IMR-90 (cell line): ENCODE measurements at regions not wholly inside any gene's neighbourhood (a gene's known extent, or its start where the extent isn't known, plus 50 kb on each side); places are given as distances from the start of the nearest gene placed in this dataset.
A peak's percentile ranks its signal among the peaks of the same experiment; 100 is the strongest.

Experiments used
- ATAC-seq: fragments of 200-7000 bp; cut with Tn5 transposase; 2 replicates; pipeline ENCODE4 v1.9.1; 2020; ENCODE audit warnings: low read depth, mild to moderate bottlenecking, moderate library complexity
- BruUV-seq: library from RNA; stranded (reverse); fragments of 400-500 nt; replicated peaks from 2 replicates; lab custom pipeline; 2021; lab: Mats Ljungman, UMichigan
- CTCF ChIA-PET: fragments of 300-600 bp; formaldehyde crosslinking; extraction: SDS; loops from one replicate; lab custom pipeline; 2021; ENCODE audit warnings: antibody characterized with exemption; lab: Yijun Ruan, JAX
- POLR2A ChIA-PET: fragments of 300-600 bp; sonication (Branson Sonifier 250); formaldehyde crosslinking; loops from one replicate; lab custom pipeline; 2022; ENCODE audit warnings: antibody characterized with exemption; ENCODE audit not compliant: unreplicated experiment; lab: Charles Lee
- DNase-seq: peaks from one replicate; pipeline ENCODE4 v3.0.0; 2013
- H2AFZ ChIP-seq: replicated peaks from 2 replicates; pipeline ENCODE3; 2013; ENCODE audit warnings: low read length, mild to moderate bottlenecking; ENCODE audit not compliant: poor library complexity
- H2AK5ac ChIP-seq: 2 replicates; pipeline ENCODE4 v1.6.1; 2013; ENCODE audit warnings: low read depth, low read length, inconsistent platforms
- H2AK9ac ChIP-seq: replicated peaks from 2 replicates; pipeline ENCODE3; 2013; ENCODE audit warnings: mild to moderate bottlenecking, low read depth, low read length, moderate library complexity; ENCODE audit not compliant: poor library complexity
- H2BK120ac ChIP-seq: 2 replicates; pipeline ENCODE4 v1.6.1; 2013; ENCODE audit warnings: low read depth, low read length, inconsistent platforms
- H2BK15ac ChIP-seq: 3 replicates; pipeline ENCODE4 v1.6.1; 2013; ENCODE audit warnings: low read depth, low read length, inconsistent platforms
- H2BK20ac ChIP-seq: 2 replicates; pipeline ENCODE4 v1.6.1; 2013; ENCODE audit warnings: low read depth, mild to moderate bottlenecking, inconsistent platforms, low read length, moderate library complexity
- H2BK5ac ChIP-seq: 2 replicates; pipeline ENCODE4 v1.6.1; 2013; ENCODE audit warnings: mild to moderate bottlenecking, low read depth, low read length, inconsistent platforms; ENCODE audit not compliant: poor library complexity, severe bottlenecking
- H3K14ac ChIP-seq: replicated peaks from 2 replicates; pipeline ENCODE4 v1.6.1; 2013; ENCODE audit warnings: low read depth, low read length, inconsistent platforms
- H3K18ac ChIP-seq: 2 replicates; pipeline ENCODE4 v1.6.1; 2013; ENCODE audit warnings: low read depth, low read length, control low read depth
- H3K23ac ChIP-seq: 2 replicates; pipeline ENCODE4 v1.6.1; 2013; ENCODE audit warnings: low read depth, low read length, inconsistent platforms
- H3K27ac ChIP-seq: 2 replicates; pipeline ENCODE4 v1.5.1; 2013; ENCODE audit warnings: mild to moderate bottlenecking, control low read depth, low read length; ENCODE audit not compliant: insufficient read depth
- H3K27me3 ChIP-seq: 2 replicates; pipeline ENCODE4 v1.6.1; 2013; ENCODE audit warnings: low read length; ENCODE audit not compliant: control insufficient read depth, insufficient read depth
- H3K36me3 ChIP-seq: 2 replicates; pipeline ENCODE4 v1.6.1; 2013; ENCODE audit warnings: low read length, mixed read lengths; ENCODE audit not compliant: control insufficient read depth, insufficient read depth
- H3K4ac ChIP-seq: 2 replicates; pipeline ENCODE4 v1.6.1; 2013; ENCODE audit warnings: low read depth, low read length, inconsistent platforms
- H3K4me1 ChIP-seq: 2 replicates; pipeline ENCODE4 v1.6.1; 2013; ENCODE audit warnings: low read length, mixed read lengths; ENCODE audit not compliant: control insufficient read depth, insufficient read depth
- H3K4me2 ChIP-seq: 2 replicates; pipeline ENCODE4 v1.6.1; 2013; ENCODE audit warnings: low read depth, mild to moderate bottlenecking, control low read depth, low read length, moderate library complexity
- H3K4me3 ChIP-seq: 2 replicates; pipeline ENCODE4 v1.5.1; 2013; ENCODE audit warnings: low read depth, mild to moderate bottlenecking, control low read depth, low read length, moderate library complexity; ENCODE audit not compliant: insufficient read depth
- H3K56ac ChIP-seq: 2 replicates; pipeline ENCODE4 v1.6.1; 2013; ENCODE audit warnings: low read length, inconsistent platforms; ENCODE audit not compliant: insufficient read depth; ENCODE audit errors: extremely low read depth
- H3K79me1 ChIP-seq, 2 experiments: 2 replicates each; pipeline ENCODE4 v1.6.1; 2013; ENCODE audit warnings: low read length in 2 of 2, inconsistent platforms in 1 of 2, low read depth in 1 of 2
- H3K9ac ChIP-seq: 2 replicates; pipeline ENCODE4 v1.6.1; 2013; ENCODE audit warnings: low read depth, low read length, control low read depth
- H3K9me1 ChIP-seq: 2 replicates; pipeline ENCODE4 v1.6.1; 2013; ENCODE audit warnings: low read length, inconsistent platforms; ENCODE audit not compliant: insufficient read depth
- H3K9me3 ChIP-seq: 2 replicates; pipeline ENCODE4 v1.6.1; 2013; ENCODE audit warnings: low read length; ENCODE audit not compliant: control insufficient read depth, insufficient read depth
- H4K20me1 ChIP-seq: 2 replicates; pipeline ENCODE4 v1.6.1; 2013; ENCODE audit warnings: low read length, inconsistent platforms; ENCODE audit not compliant: insufficient read depth
- H4K5ac ChIP-seq: 2 replicates; pipeline ENCODE4 v1.6.1; 2013; ENCODE audit warnings: mild to moderate bottlenecking, low read depth, low read length, control low read depth
- H4K8ac ChIP-seq, 2 experiments: 2 replicates each; pipeline ENCODE4 v1.6.1; 2013; ENCODE audit warnings: low read depth in 2 of 2, low read length in 2 of 2, control low read depth in 1 of 2, inconsistent platforms in 1 of 2
- H4K91ac ChIP-seq: 2 replicates; pipeline ENCODE4 v1.6.1; 2013; ENCODE audit warnings: low read depth, low read length, inconsistent platforms; ENCODE audit not compliant: insufficient read depth
- CHD1 ChIP-seq: IDR thresholded peaks from 2 replicates; pipeline ENCODE4 v1.6.1; 2012; ENCODE audit warnings: low read depth, low read length, improper control_type of control experiment
- MAZ ChIP-seq: IDR thresholded peaks from 2 replicates; pipeline ENCODE4 v1.6.1; 2012; ENCODE audit warnings: low read depth, mild to moderate bottlenecking, low read length, improper control_type of control experiment, moderate library complexity, borderline replicate concordance
- MXI1 ChIP-seq: IDR thresholded peaks from 2 replicates; pipeline ENCODE4 v1.6.1; 2012; ENCODE audit warnings: low read depth, mild to moderate bottlenecking, low read length, moderate library complexity, borderline replicate concordance
- RCOR1 ChIP-seq: IDR thresholded peaks from 2 replicates; pipeline ENCODE4 v1.6.1; 2012; ENCODE audit warnings: mild to moderate bottlenecking, low read length, improper control_type of control experiment; ENCODE audit not compliant: insufficient replicate concordance
- WGBS, 2 experiments: methylation state at CpG; one replicate each; pipeline versions ENCODE4 v1.1.5 to v1.1.7; 2013; ENCODE audit warnings: missing lambda C conversion rate in 2 of 2; ENCODE audit not compliant: insufficient read length in 1 of 2; ENCODE audit errors: extremely low coverage in 2 of 2; 5-methylcytosine and 5-hydroxymethylcytosine counted together
- dilution Hi-C: fragments of 300-500 bp; cut with HindIII; formaldehyde crosslinking; loops from one replicate; pipeline ENCODE4 v1.14.3; 2018; ENCODE audit warnings: low sequenced_read_pairs; ENCODE audit not compliant: unreplicated experiment
- in situ Hi-C: fragments of 300-500 bp; cut with MboI; formaldehyde crosslinking; loops from 3 replicates; pipeline ENCODE4 v1.14.3; 2019; ENCODE audit warnings: low sequenced_read_pairs, inconsistent platforms, mixed read lengths
- intact Hi-C: fragments of 100-400 bp; cut with micrococcal nuclease; formaldehyde crosslinking; loops from 2 replicates; pipeline ENCODE4 v1.10.0; 2022

GRCh38 chr5:21678526-21678925 is 1174.6 kb downstream of the CDH12 start:
- Histone ChIP-seq H3K27me3 (no peaks in the 10 kb centered on the region), H2BK120ac (no peak overlapping the region), H3K27ac (no peak overlapping the region), H3K56ac (no peak overlapping the region), H2AFZ (no peak overlapping the region), H3K4me3 (no peak overlapping the region), H3K9me1 (no peaks in the 10 kb centered on the region), H3K18ac (peak overlapping the region; percentile 51; the same call in 1 of the 2 replicates), H4K8ac (no peak overlapping the region), H3K9me3 (no peaks in the 10 kb centered on the region), H2AK5ac (no peak overlapping the region), H3K79me1 (no peaks in the 10 kb centered on the region), H4K20me1 (no peaks in the 10 kb centered on the region), H4K91ac (no peak overlapping the region), H3K36me3 (no peaks in the 10 kb centered on the region), H2BK20ac (no peak overlapping the region), H3K4me2 (no peak overlapping the region), H3K4ac (no peak overlapping the region), H2BK15ac (no peak overlapping the region), H4K5ac (no peak overlapping the region), H3K4me1 (peaks cover 5% of the 10 kb centered on the region; the same call in 1 of the 2 replicates), H3K23ac (no peak overlapping the region), H2AK9ac (no peak overlapping the region), H3K14ac (no peak overlapping the region), H3K9ac (no peak overlapping the region), H2BK5ac (no peak overlapping the region)
- in situ Hi-C loops (no loop called here), dilution Hi-C loops (no loop called here), intact Hi-C loops (no loop called here)
- no CpG with 5 or more reads among the region's 1 CpG for WGBS, 2 experiments
- DNase-seq: no peak
- POLR2A ChIA-PET: no interaction called here
- CTCF ChIA-PET: no interaction called here
- no peak for ATAC-seq
- BruUV-seq: no TSS peak
- TF ChIP-seq MAZ (no peak), RCOR1 (no peak), MXI1 (no peak), CHD1 (no peak)
